ENCODE measurements at regions not wholly inside any gene's neighbourhood (a gene's known extent, or its start where the extent isn't known, plus 50 kb on each side); places are given as distances from the start of the nearest gene placed in this dataset.

DNA sequence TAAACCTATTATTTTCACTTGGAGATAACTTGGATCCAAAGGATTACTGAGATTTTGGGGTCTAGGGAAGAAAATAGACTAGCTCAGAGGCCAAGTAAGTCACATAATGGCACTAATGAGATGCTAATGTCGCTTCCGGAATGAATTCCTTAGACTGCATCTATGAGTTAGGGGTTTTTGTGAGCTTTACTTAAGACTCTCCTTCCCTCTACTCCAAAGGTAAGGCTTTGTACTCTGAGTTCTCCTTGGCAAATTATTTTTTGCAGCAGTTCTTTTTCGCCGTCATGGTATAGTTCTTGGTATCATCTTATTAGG is 143.9 kb upstream of the KLF14 start:
- Histone ChIP-seq H3K36me3 (peaks cover 16 to 20% of the 10 kb centered on the region in 2 donors), H3K4me1 (peaks cover 64 to 72% of the 10 kb centered on the region in 2 donors), H3K27me3 (no peaks in the 10 kb centered on the region), H3K4me3 (replicated peaks in 1 of 3) (no peak overlapping the region), H3K9me3 (no peaks in the 10 kb centered on the region), H3K27ac (peak overlapping the region in 2 of 3 donors; percentile 100)
- 95% methylated on average over 4 of the region's 4 CpGs for WGBS, 2 donors
- DNase-seq, result no peak
- TF ChIP-seq, protein P1, sequence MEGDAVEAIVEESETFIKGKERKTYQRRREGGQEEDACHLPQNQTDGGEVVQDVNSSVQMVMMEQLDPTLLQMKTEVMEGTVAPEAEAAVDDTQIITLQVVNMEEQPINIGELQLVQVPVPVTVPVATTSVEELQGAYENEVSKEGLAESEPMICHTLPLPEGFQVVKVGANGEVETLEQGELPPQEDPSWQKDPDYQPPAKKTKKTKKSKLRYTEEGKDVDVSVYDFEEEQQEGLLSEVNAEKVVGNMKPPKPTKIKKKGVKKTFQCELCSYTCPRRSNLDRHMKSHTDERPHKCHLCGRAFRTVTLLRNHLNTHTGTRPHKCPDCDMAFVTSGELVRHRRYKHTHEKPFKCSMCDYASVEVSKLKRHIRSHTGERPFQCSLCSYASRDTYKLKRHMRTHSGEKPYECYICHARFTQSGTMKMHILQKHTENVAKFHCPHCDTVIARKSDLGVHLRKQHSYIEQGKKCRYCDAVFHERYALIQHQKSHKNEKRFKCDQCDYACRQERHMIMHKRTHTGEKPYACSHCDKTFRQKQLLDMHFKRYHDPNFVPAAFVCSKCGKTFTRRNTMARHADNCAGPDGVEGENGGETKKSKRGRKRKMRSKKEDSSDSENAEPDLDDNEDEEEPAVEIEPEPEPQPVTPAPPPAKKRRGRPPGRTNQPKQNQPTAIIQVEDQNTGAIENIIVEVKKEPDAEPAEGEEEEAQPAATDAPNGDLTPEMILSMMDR (IDR thresholded peaks at IDR 0.05), result no peak
- no peak for TF ChIP-seq POLR2A (IDR thresholded peaks at IDR 0.05)
- intact Hi-C loops (cut with DNase I), result no loop called here

DNA sequence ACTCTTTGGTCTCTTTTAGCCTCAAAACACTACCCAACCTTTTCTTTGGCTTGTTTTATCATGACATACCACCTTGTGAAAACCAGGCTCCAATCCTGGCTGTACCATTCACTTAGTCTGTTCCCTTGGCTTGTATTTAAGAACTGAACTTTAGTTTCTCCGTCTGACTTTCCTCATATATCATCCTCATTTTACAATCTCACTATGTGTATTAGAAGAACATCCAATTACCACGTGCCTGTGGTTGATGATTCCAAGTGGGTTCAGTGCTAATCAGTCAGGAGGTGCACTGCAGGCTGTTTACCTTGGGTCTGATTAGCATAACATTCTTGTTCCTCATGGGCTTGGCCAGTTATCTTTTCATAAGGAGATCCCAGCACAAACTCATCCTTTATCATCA is 144.8 kb upstream of the KLF14 start:
- H3K4me3 ChIP-seq (replicated peaks in 1 of 3), result no peak overlapping the region
- no peaks in the 10 kb centered on the region for H3K27me3 ChIP-seq
- TF ChIP-seq, protein P1 (IDR thresholded peaks at IDR 0.05), result no peak
- peaks cover 65 to 72% of the 10 kb centered on the region in 2 donors for H3K4me1 ChIP-seq
- peaks cover 19 to 24% of the 10 kb centered on the region in 2 donors for H3K36me3 ChIP-seq
- peak overlapping the region; percentile 100 for H3K27ac ChIP-seq
- intact Hi-C loops (cut with DNase I), result no loop called here
- no peaks in the 10 kb centered on the region for H3K9me3 ChIP-seq
- 79 to 81% methylated on average over 2 of the region's 2 CpGs for WGBS, 2 donors
- DNase-seq, result no peak

DNA sequence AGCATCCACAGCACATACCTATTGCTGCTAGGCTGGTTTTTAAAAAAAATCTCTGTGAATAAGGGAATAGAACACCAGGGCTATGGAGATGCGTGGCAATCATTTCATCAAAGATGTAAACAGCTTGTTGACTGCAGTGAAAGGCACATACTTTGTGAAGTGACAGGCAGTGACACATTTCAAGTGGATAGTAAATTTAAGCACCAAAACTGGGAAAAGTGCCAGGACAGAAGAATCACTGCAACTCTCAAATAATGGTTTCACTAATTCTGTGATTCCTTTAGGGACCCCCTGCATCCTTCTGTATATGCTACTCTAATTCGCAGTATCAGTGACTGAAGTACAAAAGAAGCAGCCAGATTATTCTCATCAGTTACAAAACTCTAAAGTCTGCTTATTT is 145.2 kb upstream of the KLF14 start:
- TF ChIP-seq, protein P1 (IDR thresholded peaks at IDR 0.05), result no peak
- no peak for TF ChIP-seq POLR2A (IDR thresholded peaks at IDR 0.05)
- no peak for DNase-seq
- Histone ChIP-seq H3K27me3 (no peaks in the 10 kb centered on the region), H3K27ac (peak overlapping the region; percentile 100), H3K4me1 (peaks cover 65 to 75% of the 10 kb centered on the region in 2 donors), H3K36me3 (peaks cover 19 to 25% of the 10 kb centered on the region in 2 donors), H3K4me3 (replicated peaks in 1 of 3) (no peak overlapping the region), H3K9me3 (no peaks in the 10 kb centered on the region)
- 94 to 98% methylated on average over 2 of the region's 2 CpGs for WGBS, 2 donors
- intact Hi-C loops (cut with DNase I), result no loop called here

DNA sequence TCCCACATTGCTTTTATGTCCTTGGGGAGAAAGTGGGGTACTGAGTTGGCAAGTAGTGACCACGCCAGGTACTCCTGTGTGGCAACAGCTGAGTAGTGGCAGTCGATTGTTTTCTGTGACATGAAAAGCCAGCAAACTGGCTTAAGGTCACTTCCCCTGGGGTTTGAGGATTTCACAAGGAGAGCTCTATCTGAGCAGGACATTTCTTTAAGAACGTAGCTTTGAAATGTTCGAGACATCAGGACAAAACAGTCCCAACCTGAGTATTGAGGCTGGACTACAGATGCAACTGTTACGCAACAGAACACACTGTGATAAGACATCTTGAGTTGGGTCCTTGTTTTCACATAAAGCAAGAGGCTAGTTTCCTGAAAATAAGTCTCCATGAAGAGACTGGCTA is 146.7 kb upstream of the KLF14 start:
- H3K4me1 ChIP-seq, result peaks cover 55 to 75% of the 10 kb centered on the region in 2 donors
- peaks cover 23 to 26% of the 10 kb centered on the region in 2 donors for H3K36me3 ChIP-seq
- H3K27ac ChIP-seq, result peak overlapping the region; percentile 100
- no peaks in the 10 kb centered on the region for H3K27me3 ChIP-seq
- no peak overlapping the region for H3K4me3 ChIP-seq (replicated peaks in 1 of 3)
- no peaks in the 10 kb centered on the region for H3K9me3 ChIP-seq
- 65 to 87% methylated on average over 5 of the region's 5 CpGs for WGBS, 2 donors
- DNase-seq, result no peak
- TF ChIP-seq POLR2A (IDR thresholded peaks at IDR 0.05), result no peak
- intact Hi-C loops (cut with DNase I), result no loop called here

DNA sequence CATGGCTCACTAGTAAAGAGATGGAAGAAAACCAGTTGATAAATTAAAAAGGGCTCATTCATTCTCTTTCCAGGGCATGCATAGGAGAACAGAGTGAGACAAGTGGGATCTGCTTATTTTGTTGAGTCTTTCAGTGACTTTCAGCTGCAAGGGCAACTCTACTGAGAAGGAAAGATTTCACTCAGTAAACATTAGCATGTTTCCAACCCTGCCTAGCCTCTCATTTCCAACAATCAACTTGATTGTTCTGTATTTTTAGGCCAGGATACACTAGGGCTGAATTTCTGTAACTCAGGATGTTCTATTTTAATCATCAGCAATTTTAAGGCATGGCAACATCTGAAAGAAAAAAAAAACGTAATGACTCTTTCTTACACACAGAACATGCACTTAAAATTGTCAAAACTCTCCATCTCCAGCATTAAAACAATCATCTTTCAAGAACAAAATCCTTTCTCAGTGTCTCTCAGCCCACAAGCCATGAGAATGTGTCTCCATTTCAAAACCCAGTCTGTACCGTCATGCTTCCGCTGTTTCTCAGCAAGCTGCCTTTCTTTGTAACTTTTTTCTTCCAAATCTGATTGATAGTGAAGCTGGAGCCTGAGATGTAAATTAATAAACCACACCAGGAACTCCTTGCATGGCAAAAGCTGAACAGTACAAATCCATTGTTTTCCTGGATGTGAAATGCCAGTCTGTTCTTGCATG is 147.2 kb upstream of the KLF14 start:
- DNase-seq, result no peak
- WGBS, 2 donors, result 59 to 65% methylated on average over 3 of the region's 3 CpGs
- Histone ChIP-seq H3K4me3 (replicated peaks in 1 of 3) (no peak overlapping the region), H3K4me1 (peaks cover 54 to 75% of the 10 kb centered on the region in 2 donors), H3K9me3 (no peaks in the 10 kb centered on the region), H3K27me3 (no peaks in the 10 kb centered on the region), H3K27ac (peak overlapping the region; percentile 100), H3K36me3 (peaks cover 23 to 26% of the 10 kb centered on the region in 2 donors)
- intact Hi-C loops (cut with DNase I), result no loop called here
- TF ChIP-seq POLR2A (IDR thresholded peaks at IDR 0.05), result peak in 1 of 2 donors; percentile 47
- TF ChIP-seq, protein P1 (IDR thresholded peaks at IDR 0.05), result no peak
